Liver (tissue), 8 donors: ENCODE measurements at regions not wholly inside any gene's neighbourhood (a gene's known extent, or its start where the extent isn't known, plus 50 kb on each side); places are given as distances from the start of the nearest gene placed in this dataset.

ENCODE experiments used
- DNase-seq: peaks from one replicate; pipeline ENCODE4 v3.0.0-alpha.2; 2017; ENCODE audit warnings: low spot score
- H3K27ac ChIP-seq, 2 donors: one replicate each; pipeline ENCODE4 v1.7.0; 2013; ENCODE audit warnings: inconsistent platforms in 2 of 2, low read length in 2 of 2, control low read depth in 1 of 2, low read depth in 1 of 2, mild to moderate bottlenecking in 1 of 2
- H3K27me3 ChIP-seq, 4 donors: one replicate each; pipeline versions ENCODE4 v1.6.1 to v1.7.0; 2013; ENCODE audit warnings: low read length in 3 of 4, inconsistent platforms in 1 of 4, mild to moderate bottlenecking in 1 of 4, moderate library complexity in 1 of 4; ENCODE audit not compliant: control insufficient read depth in 4 of 4, insufficient read depth in 4 of 4
- H3K36me3 ChIP-seq, 4 donors: one replicate each; pipeline versions ENCODE4 v1.6.1 to v1.7.0; 2013; ENCODE audit warnings: low read length in 3 of 4, mild to moderate bottlenecking in 3 of 4, low read depth in 1 of 4, moderate library complexity in 1 of 4; ENCODE audit not compliant: control insufficient read depth in 4 of 4, insufficient read depth in 3 of 4
- H3K4me1 ChIP-seq, 4 donors: one replicate each; pipeline versions ENCODE4 v1.6.1 to v1.7.0; 2013; ENCODE audit warnings: low read length in 3 of 4, mild to moderate bottlenecking in 3 of 4, moderate library complexity in 1 of 4; ENCODE audit not compliant: control insufficient read depth in 4 of 4, insufficient read depth in 4 of 4
- H3K4me3 ChIP-seq, 3 donors: one replicate each; pipeline versions ENCODE4 v1.6.1 to v1.7.0; 2013; ENCODE audit warnings: low read length in 3 of 3, control low read depth in 1 of 3, low read depth in 1 of 3, mild to moderate bottlenecking in 1 of 3
- H3K9ac ChIP-seq, 2 donors: one replicate each; pipeline ENCODE4 v1.7.0; 2013; ENCODE audit warnings: low read length in 2 of 2, mild to moderate bottlenecking in 2 of 2, moderate library complexity in 2 of 2, control low read depth in 1 of 2, low read depth in 1 of 2
- H3K9me3 ChIP-seq, 4 donors: one replicate each; pipeline versions ENCODE4 v1.6.1 to v1.7.0; 2013; ENCODE audit warnings: low read length in 3 of 4; ENCODE audit not compliant: control insufficient read depth in 4 of 4
- EGR1 ChIP-seq, 2 donors: IDR thresholded peaks; 2 replicates each; pipeline ENCODE4 v1.6.1; 2016 to 2018; ENCODE audit warnings: antibody characterized with exemption in 2 of 2, low read depth in 2 of 2
- FOXA1 ChIP-seq: IDR thresholded peaks from 2 replicates; pipeline ENCODE4 v1.6.1; 2016; ENCODE audit warnings: antibody characterized with exemption
- GABPA ChIP-seq, 2 donors: IDR thresholded peaks in 1 of 2; conservative IDR thresholded peaks in 1 of 2; 2 replicates each; pipeline ENCODE4 v1.6.1; 2016; ENCODE audit warnings: antibody characterized with exemption in 2 of 2, mild to moderate bottlenecking in 1 of 2, moderate library complexity in 1 of 2
- HNF4G ChIP-seq: IDR thresholded peaks from 2 replicates; pipeline ENCODE4 v1.6.1; 2016; ENCODE audit warnings: antibody characterized with exemption
- JUND ChIP-seq, 2 donors: IDR thresholded peaks; 2 replicates each; pipeline ENCODE4 v1.6.1; 2016; ENCODE audit warnings: antibody characterized with exemption in 2 of 2
- RAD21 ChIP-seq, 2 donors: IDR thresholded peaks; 2 replicates each; pipeline ENCODE4 v1.6.1; 2016; ENCODE audit warnings: antibody characterized with exemption in 2 of 2, mild to moderate bottlenecking in 2 of 2
- RXRA ChIP-seq, 2 donors: IDR thresholded peaks; 2 replicates each; pipeline ENCODE4 v1.6.1; 2017 to 2018; ENCODE audit warnings: antibody characterized with exemption in 2 of 2, mild to moderate bottlenecking in 1 of 2
- TAF1 ChIP-seq: conservative IDR thresholded peaks from 2 replicates; pipeline ENCODE4 v1.6.1; 2016; ENCODE audit warnings: antibody characterized with exemption, mild to moderate bottlenecking
- YY1 ChIP-seq: IDR thresholded peaks from 2 replicates; pipeline ENCODE4 v1.6.1; 2016; ENCODE audit warnings: antibody characterized with exemption, mild to moderate bottlenecking
- whole genome bisulfite sequencing: extraction: QIAGEN DNeasy Blood & Tissue Kit; methylation state at CpG from one replicate; pipeline ENCODE4 v1.1.7; 2013; 5-methylcytosine and 5-hydroxymethylcytosine counted together
- TF ChIP-seq, protein P1 (sequence below): fragments of 150-350 bp; IDR thresholded peaks from 2 replicates; pipeline ENCODE4 v1.5.1; 2017; ENCODE audit warnings: improper control_type of control experiment, low read depth, low read length; ENCODE audit not compliant: missing input control
- TF ChIP-seq, protein P2 (sequence below): IDR thresholded peaks from 2 replicates; pipeline ENCODE4 v1.6.1; 2016; ENCODE audit warnings: antibody characterized with exemption, mild to moderate bottlenecking
- donor health status: healthy.
- donor health status: healthy.
- donor health status: healthy.
- donor health status: healthy.
- donor health status: healthy.

DNA sequence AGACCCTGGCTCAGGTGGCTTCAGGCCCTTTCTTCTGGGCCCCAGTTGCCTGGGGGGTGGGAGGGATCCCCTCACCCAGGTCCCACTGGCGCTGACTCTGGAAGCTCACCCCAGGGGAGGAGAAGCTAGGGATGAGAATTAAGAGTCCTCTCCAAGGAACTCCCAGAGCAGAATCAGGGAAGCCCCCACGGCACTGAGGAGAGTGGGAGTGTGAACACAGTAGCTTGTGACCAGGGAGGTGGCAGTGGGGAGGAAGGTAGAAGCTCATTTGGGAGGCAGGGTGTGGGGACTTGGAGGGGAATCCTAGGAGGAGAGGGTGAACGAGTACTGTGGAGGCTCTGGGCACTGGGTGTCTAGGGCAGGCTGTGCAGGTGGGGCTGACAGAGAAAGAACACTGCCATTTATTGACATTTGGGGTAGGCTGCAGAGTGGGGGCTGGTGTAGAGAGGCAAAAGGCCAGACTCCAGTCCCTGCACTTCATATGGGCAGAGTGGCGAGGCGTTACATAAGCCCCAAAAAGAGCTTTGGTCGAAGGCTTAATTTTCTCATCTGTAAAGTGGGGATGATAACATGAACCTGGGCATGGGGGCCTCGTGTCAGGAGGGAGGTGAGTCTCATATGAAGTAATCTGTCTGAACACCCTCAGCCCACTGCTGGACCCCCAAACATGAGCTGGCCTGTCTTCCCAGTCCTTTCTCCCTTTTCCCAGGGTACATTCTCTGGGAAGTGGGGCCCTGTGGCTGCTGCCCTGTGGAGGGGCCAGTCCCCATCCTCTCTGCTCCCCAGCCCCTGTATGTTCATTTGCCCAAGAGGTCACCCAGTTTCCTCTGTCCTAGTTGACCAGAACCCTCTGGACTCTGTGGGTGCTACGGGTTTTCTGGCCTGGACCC is 80.5 kb downstream of the VEGFA start:
- Histone ChIP-seq H3K9ac (no peak overlapping the region), H3K4me1 (peaks cover 2 to 11% (median 4%) of the 10 kb centered on the region in 4 donors), H3K27ac (no peak overlapping the region), H3K36me3 (no peaks in the 10 kb centered on the region), H3K9me3 (no peaks in the 10 kb centered on the region), H3K4me3 (no peak overlapping the region), H3K27me3 (no peaks in the 10 kb centered on the region)
- DNase-seq: no peak
- 95% methylated on average over 8 of the region's 8 CpGs for WGBS
- no peak for TF ChIP-seq TAF1
- TF ChIP-seq HNF4G: no peak
- TF ChIP-seq, protein P1, sequence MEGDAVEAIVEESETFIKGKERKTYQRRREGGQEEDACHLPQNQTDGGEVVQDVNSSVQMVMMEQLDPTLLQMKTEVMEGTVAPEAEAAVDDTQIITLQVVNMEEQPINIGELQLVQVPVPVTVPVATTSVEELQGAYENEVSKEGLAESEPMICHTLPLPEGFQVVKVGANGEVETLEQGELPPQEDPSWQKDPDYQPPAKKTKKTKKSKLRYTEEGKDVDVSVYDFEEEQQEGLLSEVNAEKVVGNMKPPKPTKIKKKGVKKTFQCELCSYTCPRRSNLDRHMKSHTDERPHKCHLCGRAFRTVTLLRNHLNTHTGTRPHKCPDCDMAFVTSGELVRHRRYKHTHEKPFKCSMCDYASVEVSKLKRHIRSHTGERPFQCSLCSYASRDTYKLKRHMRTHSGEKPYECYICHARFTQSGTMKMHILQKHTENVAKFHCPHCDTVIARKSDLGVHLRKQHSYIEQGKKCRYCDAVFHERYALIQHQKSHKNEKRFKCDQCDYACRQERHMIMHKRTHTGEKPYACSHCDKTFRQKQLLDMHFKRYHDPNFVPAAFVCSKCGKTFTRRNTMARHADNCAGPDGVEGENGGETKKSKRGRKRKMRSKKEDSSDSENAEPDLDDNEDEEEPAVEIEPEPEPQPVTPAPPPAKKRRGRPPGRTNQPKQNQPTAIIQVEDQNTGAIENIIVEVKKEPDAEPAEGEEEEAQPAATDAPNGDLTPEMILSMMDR: no peak
- TF ChIP-seq GABPA (IDR thresholded peaks at IDR 0.05 in 1 of 2, conservative IDR thresholded peaks at IDR 0.05 in 1 of 2): no peak
- TF ChIP-seq JUND (IDR thresholded peaks at IDR 0.05): no peak
- TF ChIP-seq RAD21 (IDR thresholded peaks at IDR 0.05): no peak
- TF ChIP-seq FOXA1: no peak

DNA sequence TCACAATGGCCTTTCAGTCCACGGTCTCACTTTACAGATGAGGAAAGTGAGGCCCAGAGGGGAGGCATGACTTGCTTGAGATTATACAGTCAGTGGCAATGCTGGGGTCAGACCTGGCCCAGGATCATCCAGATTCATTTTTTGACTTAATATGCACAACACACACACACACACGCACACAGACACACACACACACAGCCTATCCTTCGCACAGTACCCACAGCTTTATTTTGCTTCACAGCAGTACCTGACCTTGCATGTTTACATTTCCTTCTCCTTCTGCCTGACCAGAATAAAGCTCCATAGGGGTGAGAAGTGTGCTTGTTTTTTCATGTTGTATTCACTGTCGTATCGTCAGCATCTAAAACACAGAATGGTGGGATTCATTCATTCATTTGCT is 79.8 kb downstream of the VEGFA start:
- Histone ChIP-seq H3K4me1 (peaks cover 2 to 11% (median 4%) of the 10 kb centered on the region in 4 donors), H3K27me3 (no peaks in the 10 kb centered on the region), H3K36me3 (no peaks in the 10 kb centered on the region), H3K9ac (no peak overlapping the region), H3K27ac (no peak overlapping the region), H3K4me3 (no peak overlapping the region), H3K9me3 (no peaks in the 10 kb centered on the region)
- 91% methylated on average over 5 of the region's 5 CpGs for WGBS
- DNase-seq: no peak
- TF ChIP-seq RXRA (IDR thresholded peaks at IDR 0.05) (no peak), EGR1 (IDR thresholded peaks at IDR 0.05; ENCODE audit: low read depth in 2 of 2) (no peak), YY1 (no peak), GABPA (IDR thresholded peaks at IDR 0.05 in 1 of 2, conservative IDR thresholded peaks at IDR 0.05 in 1 of 2) (no peak), JUND (IDR thresholded peaks at IDR 0.05) (no peak)
- TF ChIP-seq, protein P2, sequence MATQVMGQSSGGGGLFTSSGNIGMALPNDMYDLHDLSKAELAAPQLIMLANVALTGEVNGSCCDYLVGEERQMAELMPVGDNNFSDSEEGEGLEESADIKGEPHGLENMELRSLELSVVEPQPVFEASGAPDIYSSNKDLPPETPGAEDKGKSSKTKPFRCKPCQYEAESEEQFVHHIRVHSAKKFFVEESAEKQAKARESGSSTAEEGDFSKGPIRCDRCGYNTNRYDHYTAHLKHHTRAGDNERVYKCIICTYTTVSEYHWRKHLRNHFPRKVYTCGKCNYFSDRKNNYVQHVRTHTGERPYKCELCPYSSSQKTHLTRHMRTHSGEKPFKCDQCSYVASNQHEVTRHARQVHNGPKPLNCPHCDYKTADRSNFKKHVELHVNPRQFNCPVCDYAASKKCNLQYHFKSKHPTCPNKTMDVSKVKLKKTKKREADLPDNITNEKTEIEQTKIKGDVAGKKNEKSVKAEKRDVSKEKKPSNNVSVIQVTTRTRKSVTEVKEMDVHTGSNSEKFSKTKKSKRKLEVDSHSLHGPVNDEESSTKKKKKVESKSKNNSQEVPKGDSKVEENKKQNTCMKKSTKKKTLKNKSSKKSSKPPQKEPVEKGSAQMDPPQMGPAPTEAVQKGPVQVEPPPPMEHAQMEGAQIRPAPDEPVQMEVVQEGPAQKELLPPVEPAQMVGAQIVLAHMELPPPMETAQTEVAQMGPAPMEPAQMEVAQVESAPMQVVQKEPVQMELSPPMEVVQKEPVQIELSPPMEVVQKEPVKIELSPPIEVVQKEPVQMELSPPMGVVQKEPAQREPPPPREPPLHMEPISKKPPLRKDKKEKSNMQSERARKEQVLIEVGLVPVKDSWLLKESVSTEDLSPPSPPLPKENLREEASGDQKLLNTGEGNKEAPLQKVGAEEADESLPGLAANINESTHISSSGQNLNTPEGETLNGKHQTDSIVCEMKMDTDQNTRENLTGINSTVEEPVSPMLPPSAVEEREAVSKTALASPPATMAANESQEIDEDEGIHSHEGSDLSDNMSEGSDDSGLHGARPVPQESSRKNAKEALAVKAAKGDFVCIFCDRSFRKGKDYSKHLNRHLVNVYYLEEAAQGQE: no peak
- TF ChIP-seq, protein P1: no peak
